SK-N-SH (cell line): ENCODE measurements at regions not wholly inside any gene's neighbourhood (a gene's known extent, or its start where the extent isn't known, plus 50 kb on each side); places are given as distances from the start of the nearest gene placed in this dataset.
A peak's percentile ranks its signal among the peaks of the same experiment; 100 is the strongest.
"Not testable (repeated sequence)": the region's sequence is repeated elsewhere in the genome, so short reads cannot be mapped to it uniquely, and the experiment has no call there.

Experiments used
- CTCF ChIA-PET: fragments of 300-600, 350-600 bp; formaldehyde crosslinking; extraction: SDS; loops from one replicate; lab custom pipeline; 2021; lab: Yijun Ruan, JAX
- POLR2A ChIA-PET: fragments of 350-600 bp; sonication (Branson Sonifier 250); formaldehyde crosslinking; extraction: SDS; loops from one replicate; lab custom pipeline; 2020; ENCODE audit warnings: antibody characterized with exemption, inconsistent platforms; lab: Yijun Ruan, JAX
- DNase-seq: peaks from one replicate; pipeline ENCODE4 v3.0.0; 2012
- H2AFZ ChIP-seq: fragments of 200-600 bp; sonication (generic); 2 replicates; pipeline ENCODE4 v1.8.1; 2016; ENCODE audit warnings: antibody characterized with exemption, mild to moderate bottlenecking, low read depth
- H3F3A ChIP-seq: fragments of 200-600 bp; sonication (generic); replicated peaks from 2 replicates; pipeline ENCODE3; 2016; ENCODE audit warnings: antibody characterized with exemption, mild to moderate bottlenecking; ENCODE audit not compliant: insufficient read depth
- H3K27ac ChIP-seq, 2 experiments: fragments of 200-500 bp in 1 of 2; fragments of 200-600 bp in 1 of 2; sonication (Bioruptor generic) in 1 of 2; sonication (generic), shearing (Covaris generic) in 1 of 2; 2 replicates each; pipeline versions ENCODE4 v1.5.1 to v1.6.1; 2014 to 2016; ENCODE audit warnings: low read depth in 2 of 2, inconsistent platforms in 1 of 2, low read length in 1 of 2, mild to moderate bottlenecking in 1 of 2, mixed read lengths in 1 of 2
- H3K27me3 ChIP-seq: fragments of 200-600 bp; sonication (generic), shearing (Covaris generic); 2 replicates; pipeline ENCODE4 v1.6.1; 2016; ENCODE audit warnings: mixed run types; ENCODE audit not compliant: insufficient read depth
- H3K36me3 ChIP-seq, 2 experiments: fragments of 200-500 bp in 1 of 2; fragments of 200-600 bp in 1 of 2; sonication (Bioruptor generic) in 1 of 2; sonication (generic) in 1 of 2; replicated peaks in 1 of 2; 2 replicates each; pipeline versions ENCODE3 to v1.5.1; 2014 to 2016; ENCODE audit warnings: low read length in 1 of 2, mild to moderate bottlenecking in 1 of 2; ENCODE audit not compliant: insufficient read depth in 2 of 2, control insufficient read depth in 1 of 2
- H3K4me1 ChIP-seq, 2 experiments: fragments of 200-500 bp in 1 of 2; fragments of 200-600 bp in 1 of 2; sonication (Bioruptor generic) in 1 of 2; sonication (generic), shearing (Covaris generic) in 1 of 2; 2 replicates each; pipeline versions ENCODE4 v1.5.1 to v1.6.1; 2014 to 2016; ENCODE audit warnings: low read depth in 1 of 2, low read length in 1 of 2, mixed run types in 1 of 2; ENCODE audit not compliant: insufficient read depth in 2 of 2, control insufficient read depth in 1 of 2
- H3K4me2 ChIP-seq: fragments of 200-600 bp; sonication (generic), shearing (Covaris generic); 2 replicates; pipeline ENCODE4 v1.6.1; 2017; ENCODE audit warnings: mixed run types
- H3K4me3 ChIP-seq, 2 experiments: fragments of 200-500 bp in 1 of 2; fragments of 200-600 bp in 1 of 2; sonication (Bioruptor generic) in 1 of 2; sonication (generic), shearing (Covaris generic) in 1 of 2; 2 replicates each; pipeline versions ENCODE4 v1.5.1 to v1.8.1; 2014 to 2016; ENCODE audit warnings: low read depth in 2 of 2, inconsistent platforms in 1 of 2, low read length in 1 of 2, mild to moderate bottlenecking in 1 of 2, mixed read lengths in 1 of 2, moderate library complexity in 1 of 2
- H3K79me2 ChIP-seq: fragments of 200-600 bp; sonication (generic); 2 replicates; pipeline ENCODE4 v1.8.1; 2017; ENCODE audit warnings: mild to moderate bottlenecking; ENCODE audit not compliant: insufficient read depth
- H3K9ac ChIP-seq: fragments of 200-600 bp; sonication (generic); 2 replicates; pipeline ENCODE4 v1.6.1; 2017; ENCODE audit warnings: mixed run types
- H3K9me2 ChIP-seq: fragments of 200-600 bp; sonication (generic); 2 replicates; pipeline ENCODE4 v1.6.1; 2017; ENCODE audit warnings: mixed run types
- H3K9me3 ChIP-seq: fragments of 200-600 bp; sonication (generic); 2 replicates; pipeline ENCODE4 v1.6.1; 2017; ENCODE audit warnings: mixed run types, mild to moderate bottlenecking, moderate library complexity
- H4K20me1 ChIP-seq: fragments of 200-600 bp; sonication (generic); 2 replicates; pipeline ENCODE4 v1.6.1; 2017; ENCODE audit warnings: mild to moderate bottlenecking, mixed run types; ENCODE audit not compliant: insufficient read depth
- EP300 ChIP-seq, 2 experiments: IDR thresholded peaks; 2 replicates each; pipeline versions ENCODE4 v1.4.0 to v1.6.1; 2012; ENCODE audit warnings: borderline replicate concordance in 1 of 2, low read depth in 1 of 2, low read length in 1 of 2
- FOXJ3 ChIP-seq: sonication (generic); formaldehyde crosslinking; IDR thresholded peaks from 2 replicates; pipeline ENCODE4 v1.5.1; 2020; ENCODE audit warnings: mild to moderate bottlenecking, missing genetic modification reagents
- IRF3 ChIP-seq: fragments of 150-350 bp; IDR thresholded peaks from 2 replicates; pipeline ENCODE4 v1.6.1; 2016; ENCODE audit warnings: mild to moderate bottlenecking, low read depth, low read length
- MAX ChIP-seq: IDR thresholded peaks from 2 replicates; pipeline ENCODE4 v1.4.0; 2012; ENCODE audit warnings: low read depth
- MEF2A ChIP-seq: IDR thresholded peaks from 2 replicates; pipeline ENCODE4 v1.4.0; 2012; ENCODE audit warnings: low read depth, borderline replicate concordance
- MXI1 ChIP-seq: IDR thresholded peaks from 2 replicates; pipeline ENCODE4 v1.6.1; 2012; ENCODE audit warnings: mild to moderate bottlenecking, low read depth, low read length, improper control_type of control experiment
- NRF1 ChIP-seq: IDR thresholded peaks from 2 replicates; pipeline ENCODE4 v1.6.1; 2012; ENCODE audit warnings: low read depth, mild to moderate bottlenecking, low read length
- POLR2AphosphoS5 ChIP-seq: IDR thresholded peaks from 2 replicates; pipeline ENCODE4 v1.6.1; 2012; ENCODE audit warnings: low read depth, low read length
- SIN3A ChIP-seq: IDR thresholded peaks from 2 replicates; pipeline ENCODE4 v1.6.1; 2012; ENCODE audit warnings: low read depth, mild to moderate bottlenecking, low read length, moderate library complexity, borderline replicate concordance
- SMC3 ChIP-seq: IDR thresholded peaks from 2 replicates; pipeline ENCODE4 v1.6.1; 2012; ENCODE audit warnings: low read depth, low read length, improper control_type of control experiment
- TAF1 ChIP-seq: IDR thresholded peaks from 2 replicates; pipeline ENCODE4 v1.6.1; 2012; ENCODE audit warnings: low read depth, mild to moderate bottlenecking, low read length, moderate library complexity, borderline replicate concordance
- TCF12 ChIP-seq: IDR thresholded peaks from 2 replicates; pipeline ENCODE4 v1.4.0; 2012
- TEAD4 ChIP-seq: IDR thresholded peaks from 2 replicates; pipeline ENCODE4 v1.4.0; 2012; ENCODE audit warnings: mild to moderate bottlenecking, borderline replicate concordance; ENCODE audit not compliant: insufficient read depth
- YY1 ChIP-seq: IDR thresholded peaks from 2 replicates; pipeline ENCODE4 v1.4.0; 2012; ENCODE audit warnings: low read depth, mild to moderate bottlenecking
- WGBS: methylation state at CpG from one replicate; pipeline ENCODE4 v1.1.6; 2017; ENCODE audit warnings: low lambda C conversion rate; 5-methylcytosine and 5-hydroxymethylcytosine counted together

- TF ChIP-seq IRF3 (no peak), TAF1 (no peak), YY1 (no peak), NRF1 (no peak), MEF2A (peak; percentile 97), MAX (no peak), TCF12 (peak; percentile 82), SMC3 (no peak), EP300 (IDR thresholded peaks at IDR 0.05; ENCODE audit: borderline replicate concordance in 1 of 2, low read depth in 1 of 2, low read length in 1 of 2) (peak; percentile 61 to 72), TEAD4 (0 out of 2 replicates have a peak, but pooled peaks have one; percentile 53), MXI1 (no peak), POLR2AphosphoS5 (peak; percentile 28; the same call in 1 of the 2 replicates), FOXJ3 (CRISPR knock-in tag) (no peak), SIN3A (no peak)
- TF ChIP-seq, all 33 proteins: peak for 13
These were observed 708.8 kb downstream of the LTN1 start (continued) for GRCh38 chr21:28283641-28284490.

- Histone ChIP-seq H4K20me1 (no peaks in the 10 kb centered on the region), H3K4me3 (no peak overlapping the region), H3K27me3 (no peaks in the 10 kb centered on the region), H3K79me2 (no peaks in the 10 kb centered on the region), H3K4me2 (no peak overlapping the region), H3K36me3 (no peaks in the 10 kb centered on the region), H3K9me2 (no peaks in the 10 kb centered on the region), H3K9ac (no peak overlapping the region), H3K9me3 (no peaks in the 10 kb centered on the region), H3K27ac (peak overlapping the region; percentile 75 to 96), H2AFZ (no peak overlapping the region), H3F3A (peaks cover 24% of the 10 kb centered on the region), H3K4me1 (peaks cover 0 to 16% of the 10 kb centered on the region in 2 experiments; a peak in 2 of 4 replicates)
- 94% methylated on average over 5 of the region's 5 CpGs for WGBS
- no peak for TF ChIP-seq TCF12
- no peak for TF ChIP-seq EP300 (IDR thresholded peaks at IDR 0.05; ENCODE audit: borderline replicate concordance in 1 of 2, low read depth in 1 of 2, low read length in 1 of 2)
- ChIA-PET CTCF (interaction anchor here (1.0 to 2.8 kb wide), 5 partner anchors 10 to 463 kb away, joined by 3 to 13 read pairs (median 4); no protein-coding TSS in a partner anchor), POLR2A (interaction anchor here (1.9 kb wide), 1 partner anchor 14 kb away, joined by 8 read pairs; no protein-coding TSS in a partner anchor)
- DNase-seq: no peak
These were observed 709.8 kb downstream of the LTN1 start for GRCh38 chr21:28282833-28283232.

- H3K27ac ChIP-seq, H3K79me2 ChIP-seq, H3K9me2 ChIP-seq, H3K4me3 ChIP-seq, H2AFZ ChIP-seq, H4K20me1 ChIP-seq, H3K4me2 ChIP-seq, DNase-seq, POLR2A ChIA-PET, H3K27me3 ChIP-seq, H3K9me3 ChIP-seq, H3K9ac ChIP-seq, H3K36me3 ChIP-seq: not testable (repeated sequence)
- CTCF ChIA-PET: interaction anchor here (1.6 kb wide), 1 partner anchor 465 kb away, joined by 3 read pairs; no protein-coding TSS in a partner anchor
- H3F3A ChIP-seq: peaks cover 24% of the 10 kb centered on the region
- peaks cover 0 to 16% of the 10 kb centered on the region in 2 experiments; a peak in 2 of 4 replicates for H3K4me1 ChIP-seq
- 54% methylated on average over 3 of the region's 3 CpGs for WGBS
These were observed 711.3 kb downstream of the LTN1 start for GRCh38 chr21:28281357-28281756.
